SK-N-SH treated with all-trans-retinoic acid at 6 μM for 48 hours (cell line): ENCODE measurements at regions not wholly inside any gene's neighbourhood (a gene's known extent, or its start where the extent isn't known, plus 50 kb on each side); places are given as distances from the start of the nearest gene placed in this dataset.

Source experiments
- ZFP30 ChIP-seq: fragments of 450-650 bp; formaldehyde crosslinking; IDR thresholded peaks from 2 replicates; pipeline ENCODE4 v1.5.0; 2022; ENCODE audit warnings: mild to moderate bottlenecking, moderate library complexity
- ZNF70 ChIP-seq: fragments of 450-650 bp; formaldehyde crosslinking; IDR thresholded peaks from 2 replicates; pipeline ENCODE4 v1.5.0; 2020; ENCODE audit warnings: mild to moderate bottlenecking, moderate library complexity
- TF ChIP-seq, protein P1 (sequence below): fragments of 250-450 bp; sonication (Bioruptor Pico); IDR thresholded peaks from 2 replicates; pipeline ENCODE4 v1.8.0; 2020; ENCODE audit warnings: mild to moderate bottlenecking, moderate library complexity, borderline replicate concordance
- TF ChIP-seq, protein P2 (sequence below): fragments of 250-450 bp; sonication (Bioruptor Pico); IDR thresholded peaks from 2 replicates; pipeline ENCODE4 v1.5.0; 2020; ENCODE audit warnings: mild to moderate bottlenecking, moderate library complexity

DNA sequence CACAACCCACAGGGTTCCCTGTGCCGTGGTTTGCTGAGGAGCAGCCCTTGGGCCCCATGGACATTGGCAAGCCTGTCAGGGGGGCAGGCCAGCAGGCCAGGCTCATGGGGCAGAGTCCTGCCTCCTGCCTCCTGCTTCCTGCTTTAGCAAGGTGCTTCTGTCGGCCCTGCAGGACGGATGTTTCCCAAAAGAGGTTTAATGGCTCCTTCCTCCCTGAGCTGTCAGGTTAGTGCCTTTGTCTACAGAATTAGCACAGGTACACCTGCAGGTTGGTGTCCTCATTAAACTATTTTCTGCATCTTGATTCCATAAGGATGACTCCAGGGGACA, 152.3 kb downstream of the TTC32 start:
- TF ChIP-seq, protein P1, sequence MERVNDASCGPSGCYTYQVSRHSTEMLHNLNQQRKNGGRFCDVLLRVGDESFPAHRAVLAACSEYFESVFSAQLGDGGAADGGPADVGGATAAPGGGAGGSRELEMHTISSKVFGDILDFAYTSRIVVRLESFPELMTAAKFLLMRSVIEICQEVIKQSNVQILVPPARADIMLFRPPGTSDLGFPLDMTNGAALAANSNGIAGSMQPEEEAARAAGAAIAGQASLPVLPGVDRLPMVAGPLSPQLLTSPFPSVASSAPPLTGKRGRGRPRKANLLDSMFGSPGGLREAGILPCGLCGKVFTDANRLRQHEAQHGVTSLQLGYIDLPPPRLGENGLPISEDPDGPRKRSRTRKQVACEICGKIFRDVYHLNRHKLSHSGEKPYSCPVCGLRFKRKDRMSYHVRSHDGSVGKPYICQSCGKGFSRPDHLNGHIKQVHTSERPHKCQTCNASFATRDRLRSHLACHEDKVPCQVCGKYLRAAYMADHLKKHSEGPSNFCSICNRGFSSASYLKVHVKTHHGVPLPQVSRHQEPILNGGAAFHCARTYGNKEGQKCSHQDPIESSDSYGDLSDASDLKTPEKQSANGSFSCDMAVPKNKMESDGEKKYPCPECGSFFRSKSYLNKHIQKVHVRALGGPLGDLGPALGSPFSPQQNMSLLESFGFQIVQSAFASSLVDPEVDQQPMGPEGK (CRISPR knock-in tag): no peak
- TF ChIP-seq ZNF70 (no peak), ZFP30 (CRISPR knock-in tag) (no peak)
- TF ChIP-seq, protein P2, sequence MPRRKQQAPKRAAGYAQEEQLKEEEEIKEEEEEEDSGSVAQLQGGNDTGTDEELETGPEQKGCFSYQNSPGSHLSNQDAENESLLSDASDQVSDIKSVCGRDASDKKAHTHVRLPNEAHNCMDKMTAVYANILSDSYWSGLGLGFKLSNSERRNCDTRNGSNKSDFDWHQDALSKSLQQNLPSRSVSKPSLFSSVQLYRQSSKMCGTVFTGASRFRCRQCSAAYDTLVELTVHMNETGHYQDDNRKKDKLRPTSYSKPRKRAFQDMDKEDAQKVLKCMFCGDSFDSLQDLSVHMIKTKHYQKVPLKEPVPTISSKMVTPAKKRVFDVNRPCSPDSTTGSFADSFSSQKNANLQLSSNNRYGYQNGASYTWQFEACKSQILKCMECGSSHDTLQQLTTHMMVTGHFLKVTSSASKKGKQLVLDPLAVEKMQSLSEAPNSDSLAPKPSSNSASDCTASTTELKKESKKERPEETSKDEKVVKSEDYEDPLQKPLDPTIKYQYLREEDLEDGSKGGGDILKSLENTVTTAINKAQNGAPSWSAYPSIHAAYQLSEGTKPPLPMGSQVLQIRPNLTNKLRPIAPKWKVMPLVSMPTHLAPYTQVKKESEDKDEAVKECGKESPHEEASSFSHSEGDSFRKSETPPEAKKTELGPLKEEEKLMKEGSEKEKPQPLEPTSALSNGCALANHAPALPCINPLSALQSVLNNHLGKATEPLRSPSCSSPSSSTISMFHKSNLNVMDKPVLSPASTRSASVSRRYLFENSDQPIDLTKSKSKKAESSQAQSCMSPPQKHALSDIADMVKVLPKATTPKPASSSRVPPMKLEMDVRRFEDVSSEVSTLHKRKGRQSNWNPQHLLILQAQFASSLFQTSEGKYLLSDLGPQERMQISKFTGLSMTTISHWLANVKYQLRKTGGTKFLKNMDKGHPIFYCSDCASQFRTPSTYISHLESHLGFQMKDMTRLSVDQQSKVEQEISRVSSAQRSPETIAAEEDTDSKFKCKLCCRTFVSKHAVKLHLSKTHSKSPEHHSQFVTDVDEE: no peak
